ENCODE measurements at regions not wholly inside any gene's neighbourhood (a gene's known extent, or its start where the extent isn't known, plus 50 kb on each side); places are given as distances from the start of the nearest gene placed in this dataset.

- no peak for TF ChIP-seq MAFK (IDR thresholded peaks at IDR 0.05; ENCODE audit: low read depth, low read length)
- no peak for TF ChIP-seq EGR1 (IDR thresholded peaks at IDR 0.05; ENCODE audit: borderline replicate concordance, low read depth, low read length)
- TF ChIP-seq TAF7 (optimal IDR thresholded peaks at IDR 0.05; ENCODE audit: borderline replicate concordance, low read depth, low read length): no peak
These were observed 103.9 kb upstream of the FHL2 start (continued) for GRCh38 chr2:105502625-105503334.
